K562 (cell line): ENCODE measurements at regions not wholly inside any gene's neighbourhood (a gene's known extent, or its start where the extent isn't known, plus 50 kb on each side); places are given as distances from the start of the nearest gene placed in this dataset.

Experiments used
- ATAC-seq: fragments of 200-7000 bp; cut with Tn5 transposase; 3 replicates; pipeline ENCODE4 v1.9.1; 2020; ENCODE audit warnings: moderate library complexity
- BruUV-seq: library from RNA; stranded (reverse); fragments of 400-500 nt; replicated peaks from 2 replicates; lab custom pipeline; 2021; lab: Mats Ljungman, UMichigan
- CTCF ChIA-PET: fragments of 300-600 bp; formaldehyde crosslinking; extraction: SDS; loops from one replicate; lab custom pipeline; 2021; ENCODE audit warnings: low intra/inter-chr PET ratio; lab: Yijun Ruan, JAX
- POLR2A ChIA-PET: fragments of 300-600, 350-650 bp; sonication (Branson Sonifier 250); formaldehyde crosslinking; extraction: SDS; loops from one replicate; lab custom pipeline; 2021; ENCODE audit warnings: antibody characterized with exemption, inconsistent platforms; lab: Yijun Ruan, JAX
- DNase-seq, 4 experiments: peaks; one replicate each; pipeline versions ENCODE4 v3.0.0 to v3.0.0-alpha.2; 2011 to 2018; ENCODE audit warnings: low spot score in 3 of 4, mixed read lengths in 3 of 4; ENCODE audit errors: extremely low read depth in 1 of 4
- FAIRE-seq: peaks from 2 replicates; lab custom pipeline; 2011; peaks lifted over from hg19 to GRCh38; lab: Jason Lieb, UNC
- H2AFZ ChIP-seq: 2 replicates; pipeline ENCODE4 v1.6.0; 2011; ENCODE audit warnings: low read depth, low read length, control low read depth, inconsistent platforms
- H3K27ac ChIP-seq: fragments of 200-600 bp; 3 replicates; pipeline ENCODE4 v1.8.0; 2011; ENCODE audit warnings: low read depth, mild to moderate bottlenecking, control low read depth, inconsistent platforms, low read length, moderate library complexity, mixed read lengths; ENCODE audit errors: extremely low read depth
- H3K27me3 ChIP-seq, 2 experiments: fragments of 300-600 bp in 1 of 2; 2 replicates in 1 of 2; 3 replicates in 1 of 2; pipeline versions ENCODE4 v1.6.0 to v1.8.0; 2011; ENCODE audit warnings: inconsistent platforms in 2 of 2, low read length in 2 of 2, mild to moderate bottlenecking in 1 of 2, mixed read lengths in 1 of 2, moderate library complexity in 1 of 2; ENCODE audit not compliant: control insufficient read depth in 2 of 2, insufficient read depth in 2 of 2
- H3K36me3 ChIP-seq: fragments of 300-600 bp; 3 replicates; pipeline ENCODE4 v1.8.0; 2011; ENCODE audit warnings: mild to moderate bottlenecking, low read length, inconsistent platforms; ENCODE audit not compliant: control insufficient read depth, insufficient read depth
- H3K4me1 ChIP-seq, 2 experiments: fragments of 200-600 bp in 1 of 2; replicated peaks in 1 of 2; 2 replicates in 1 of 2; 3 replicates in 1 of 2; pipeline versions ENCODE4 v1.5.1 to v1.8.0; 2011; ENCODE audit warnings: inconsistent platforms in 2 of 2, low read length in 2 of 2, mild to moderate bottlenecking in 1 of 2, mixed read lengths in 1 of 2, moderate library complexity in 1 of 2; ENCODE audit not compliant: control insufficient read depth in 2 of 2, insufficient read depth in 2 of 2
- H3K4me2 ChIP-seq: 2 replicates; pipeline ENCODE4 v1.6.1; 2011; ENCODE audit warnings: low read length, control low read depth, inconsistent platforms, mixed read lengths; ENCODE audit not compliant: insufficient read depth
- H3K4me3 ChIP-seq: fragments of 200-600 bp; sonication (generic), shearing (Covaris generic); 2 replicates; pipeline ENCODE4 v1.5.1; 2016; ENCODE audit warnings: control low read depth, inconsistent platforms
- H3K79me2 ChIP-seq: fragments of 200-600 bp; 3 replicates; pipeline ENCODE4 v1.8.0; 2011; ENCODE audit warnings: low read length, inconsistent platforms; ENCODE audit not compliant: control insufficient read depth, insufficient read depth
- H3K9ac ChIP-seq, 2 experiments: 2 replicates each; pipeline versions ENCODE4 v1.6.0 to v1.6.1; 2011; ENCODE audit warnings: low read depth in 2 of 2, low read length in 2 of 2, control low read depth in 1 of 2, inconsistent platforms in 1 of 2, mild to moderate bottlenecking in 1 of 2, mixed read lengths in 1 of 2; ENCODE audit not compliant: insufficient read depth in 1 of 2
- H3K9me1 ChIP-seq: one replicate; pipeline ENCODE4 v1.6.0; 2011; ENCODE audit warnings: inconsistent platforms, mild to moderate bottlenecking, low read length, moderate library complexity; ENCODE audit not compliant: control insufficient read depth, insufficient read depth
- H3K9me3 ChIP-seq: replicated peaks from 2 replicates; pipeline ENCODE4 v1.5.1; 2011; ENCODE audit warnings: low read depth, low read length, inconsistent platforms; ENCODE audit not compliant: control insufficient read depth, insufficient read depth
- H4K20me1 ChIP-seq: replicated peaks from 2 replicates; pipeline ENCODE4 v1.6.1; 2011; ENCODE audit warnings: low read length, inconsistent platforms, mixed read lengths; ENCODE audit not compliant: control insufficient read depth, insufficient read depth
- GATA2 ChIP-seq: sonication (generic); formaldehyde crosslinking; IDR thresholded peaks from 2 replicates; pipeline ENCODE4 v1.4.0; 2020; ENCODE audit warnings: mild to moderate bottlenecking, missing genetic modification reagents
- PRPF4 ChIP-seq: fragments of 200-400 bp; formaldehyde crosslinking; IDR thresholded peaks from one replicate; pipeline ENCODE4 v1.6.1; 2017; ENCODE audit warnings: low read length, low read depth, mild to moderate bottlenecking; ENCODE audit not compliant: insufficient read depth, poor library complexity, severe bottlenecking
- RHOXF2B ChIP-seq: fragments of 250-450 bp; sonication (Bioruptor Pico); conservative IDR thresholded peaks from 2 replicates; pipeline ENCODE4 v1.5.1; 2021
- TAF9B ChIP-seq: fragments of 450-650 bp; IDR thresholded peaks from 2 replicates; pipeline ENCODE4 v1.6.1; 2018; ENCODE audit warnings: mild to moderate bottlenecking; ENCODE audit not compliant: partially characterized antibody
- WGBS: fragments of 100-300 bp; shearing (Covaris generic); methylation state at CpG from one replicate; pipeline ENCODE4 v1.1.6; 2016; ENCODE audit warnings: low coverage, mixed read lengths; ENCODE audit not compliant: insufficient coverage; ENCODE audit errors: missing lambda C conversion rate; 5-methylcytosine and 5-hydroxymethylcytosine counted together
- in situ Hi-C: fragments of 300-500 bp; cut with MboI; formaldehyde crosslinking; loops from 4 replicates; pipeline ENCODE4 v1.15.0; 2018; ENCODE audit warnings: inconsistent platforms, mixed read lengths
- intact Hi-C: fragments of 100-400 bp; cut with micrococcal nuclease; formaldehyde crosslinking; loops from 2 replicates; pipeline ENCODE4 v1.14.2; 2022
- TF ChIP-seq, protein P1 (sequence below): fragments of 200-800 bp; sonication (Bioruptor generic); IDR thresholded peaks from 2 replicates; pipeline ENCODE4 v1.6.1; 2016; ENCODE audit warnings: missing genetic modification characterization, missing compliant biosample characterization
- TF ChIP-seq, protein P2 (sequence below): fragments of 450-650 bp; conservative IDR thresholded peaks from 2 replicates; pipeline ENCODE4 v1.6.1; 2016; ENCODE audit warnings: missing genetic modification characterization, low read depth, mild to moderate bottlenecking, control low read depth, missing compliant biosample characterization

- TF ChIP-seq, protein P1, sequence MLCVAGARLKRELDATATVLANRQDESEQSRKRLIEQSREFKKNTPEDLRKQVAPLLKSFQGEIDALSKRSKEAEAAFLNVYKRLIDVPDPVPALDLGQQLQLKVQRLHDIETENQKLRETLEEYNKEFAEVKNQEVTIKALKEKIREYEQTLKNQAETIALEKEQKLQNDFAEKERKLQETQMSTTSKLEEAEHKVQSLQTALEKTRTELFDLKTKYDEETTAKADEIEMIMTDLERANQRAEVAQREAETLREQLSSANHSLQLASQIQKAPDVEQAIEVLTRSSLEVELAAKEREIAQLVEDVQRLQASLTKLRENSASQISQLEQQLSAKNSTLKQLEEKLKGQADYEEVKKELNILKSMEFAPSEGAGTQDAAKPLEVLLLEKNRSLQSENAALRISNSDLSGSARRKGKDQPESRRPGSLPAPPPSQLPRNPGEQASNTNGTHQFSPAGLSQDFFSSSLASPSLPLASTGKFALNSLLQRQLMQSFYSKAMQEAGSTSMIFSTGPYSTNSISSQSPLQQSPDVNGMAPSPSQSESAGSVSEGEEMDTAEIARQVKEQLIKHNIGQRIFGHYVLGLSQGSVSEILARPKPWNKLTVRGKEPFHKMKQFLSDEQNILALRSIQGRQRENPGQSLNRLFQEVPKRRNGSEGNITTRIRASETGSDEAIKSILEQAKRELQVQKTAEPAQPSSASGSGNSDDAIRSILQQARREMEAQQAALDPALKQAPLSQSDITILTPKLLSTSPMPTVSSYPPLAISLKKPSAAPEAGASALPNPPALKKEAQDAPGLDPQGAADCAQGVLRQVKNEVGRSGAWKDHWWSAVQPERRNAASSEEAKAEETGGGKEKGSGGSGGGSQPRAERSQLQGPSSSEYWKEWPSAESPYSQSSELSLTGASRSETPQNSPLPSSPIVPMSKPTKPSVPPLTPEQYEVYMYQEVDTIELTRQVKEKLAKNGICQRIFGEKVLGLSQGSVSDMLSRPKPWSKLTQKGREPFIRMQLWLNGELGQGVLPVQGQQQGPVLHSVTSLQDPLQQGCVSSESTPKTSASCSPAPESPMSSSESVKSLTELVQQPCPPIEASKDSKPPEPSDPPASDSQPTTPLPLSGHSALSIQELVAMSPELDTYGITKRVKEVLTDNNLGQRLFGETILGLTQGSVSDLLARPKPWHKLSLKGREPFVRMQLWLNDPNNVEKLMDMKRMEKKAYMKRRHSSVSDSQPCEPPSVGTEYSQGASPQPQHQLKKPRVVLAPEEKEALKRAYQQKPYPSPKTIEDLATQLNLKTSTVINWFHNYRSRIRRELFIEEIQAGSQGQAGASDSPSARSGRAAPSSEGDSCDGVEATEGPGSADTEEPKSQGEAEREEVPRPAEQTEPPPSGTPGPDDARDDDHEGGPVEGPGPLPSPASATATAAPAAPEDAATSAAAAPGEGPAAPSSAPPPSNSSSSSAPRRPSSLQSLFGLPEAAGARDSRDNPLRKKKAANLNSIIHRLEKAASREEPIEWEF (CRISPR knock-in tag): no peak
- TF ChIP-seq PRPF4 (no peak), GATA2 (CRISPR knock-in tag) (no peak), TAF9B (no peak), RHOXF2B (no peak)
- TF ChIP-seq, protein P2, sequence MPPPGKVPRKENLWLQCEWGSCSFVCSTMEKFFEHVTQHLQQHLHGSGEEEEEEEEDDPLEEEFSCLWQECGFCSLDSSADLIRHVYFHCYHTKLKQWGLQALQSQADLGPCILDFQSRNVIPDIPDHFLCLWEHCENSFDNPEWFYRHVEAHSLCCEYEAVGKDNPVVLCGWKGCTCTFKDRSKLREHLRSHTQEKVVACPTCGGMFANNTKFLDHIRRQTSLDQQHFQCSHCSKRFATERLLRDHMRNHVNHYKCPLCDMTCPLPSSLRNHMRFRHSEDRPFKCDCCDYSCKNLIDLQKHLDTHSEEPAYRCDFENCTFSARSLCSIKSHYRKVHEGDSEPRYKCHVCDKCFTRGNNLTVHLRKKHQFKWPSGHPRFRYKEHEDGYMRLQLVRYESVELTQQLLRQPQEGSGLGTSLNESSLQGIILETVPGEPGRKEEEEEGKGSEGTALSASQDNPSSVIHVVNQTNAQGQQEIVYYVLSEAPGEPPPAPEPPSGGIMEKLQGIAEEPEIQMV: no peak
- TF ChIP-seq, all 486 proteins: peak for 0
- no peaks in the 10 kb centered on the region for H3K4me1 ChIP-seq
- H2AFZ ChIP-seq: no peak overlapping the region
- H3K27me3 ChIP-seq: no peaks in the 10 kb centered on the region
- DNase-seq (no peak), ATAC-seq (no peak), FAIRE-seq (no peak)
- no peak overlapping the region for H3K4me3 ChIP-seq
- H3K9ac ChIP-seq: no peak overlapping the region
- H3K9me3 ChIP-seq: 0 out of 2 replicates have a peak, but pooled peaks cover 2% of the 10 kb centered on the region
- ChIA-PET CTCF (no interaction called here), POLR2A (no interaction called here)
- H3K79me2 ChIP-seq: no peaks in the 10 kb centered on the region
- in situ Hi-C loops: no loop called here
- H3K9me1 ChIP-seq: no peaks in the 10 kb centered on the region
- intact Hi-C loops: no loop called here
- H3K36me3 ChIP-seq: no peaks in the 10 kb centered on the region
- H4K20me1 ChIP-seq: no peaks in the 10 kb centered on the region
- 4% methylated on average over 2 of the region's 2 CpGs for WGBS
- H3K27ac ChIP-seq: no peak overlapping the region
- H3K4me2 ChIP-seq: no peak overlapping the region
- no TSS peak for BruUV-seq
Measured at GRCh38 chr2:6499691-6500090, 366.0 kb downstream of the CMPK2 start.
